ENCODE measurements at regions not wholly inside any gene's neighbourhood (a gene's known extent, or its start where the extent isn't known, plus 50 kb on each side); places are given as distances from the start of the nearest gene placed in this dataset.

- Histone ChIP-seq H3K9me3 (ENCODE audit: control insufficient read depth in 5 of 5, low read length in 5 of 5) (no peaks in the 10 kb centered on the region), H3K4me3 (ENCODE audit: low read depth in 1 of 5, low read length in 5 of 5) (no peak overlapping the region), H3K27me3 (ENCODE audit: control insufficient read depth in 5 of 5, insufficient read depth in 4 of 5, low read length in 5 of 5) (peaks cover 67 to 81% (median 70%) of the 10 kb centered on the region in 5 donors), H3K9ac (ENCODE audit: low read length in 5 of 5) (no peak overlapping the region), H3K36me3 (ENCODE audit: control insufficient read depth in 5 of 5, insufficient read depth in 5 of 5, low read length in 5 of 5) (no peaks in the 10 kb centered on the region), H3K27ac (ENCODE audit: low read depth, low read length) (no peak overlapping the region), H3K4me1 (ENCODE audit: control insufficient read depth in 5 of 5, insufficient read depth in 5 of 5, low read length in 5 of 5) (peaks cover 0 to 10% (median 7%) of the 10 kb centered on the region in 5 donors)
Observed at GRCh38 chr5:176739461-176740051, 70.8 kb upstream of the UNC5A start.

DNA sequence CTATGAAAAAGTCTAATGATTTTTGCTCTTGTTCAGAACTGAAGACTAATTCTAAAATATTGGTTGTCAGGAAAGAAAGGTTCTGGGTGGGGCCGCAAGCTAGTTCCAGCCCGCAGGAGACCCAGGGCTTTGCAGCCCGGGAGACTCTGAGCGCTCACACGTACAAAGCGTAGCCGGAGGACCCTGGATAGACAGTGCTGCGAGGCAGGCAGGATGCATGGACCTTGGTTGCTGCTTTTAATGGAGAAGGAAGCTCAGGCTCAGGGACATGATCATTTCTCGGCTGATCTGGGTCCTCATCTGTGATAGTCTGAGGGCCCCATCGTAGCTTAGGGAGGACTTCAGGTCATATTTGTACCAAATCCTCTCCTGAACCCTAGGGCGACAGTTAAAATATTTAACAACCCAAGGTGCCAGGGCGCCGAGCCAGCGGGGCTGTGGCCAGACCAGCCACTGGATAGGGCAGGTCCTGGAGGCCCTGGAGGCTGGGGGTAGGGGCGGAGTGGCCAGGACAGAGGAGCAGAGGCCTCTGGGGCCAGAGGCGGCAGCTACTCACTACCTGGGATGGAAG lies 70.1 kb upstream of the UNC5A start:
- peaks cover 0 to 10% (median 7%) of the 10 kb centered on the region in 5 donors for H3K4me1 ChIP-seq (ENCODE audit: control insufficient read depth in 5 of 5, insufficient read depth in 5 of 5, low read length in 5 of 5)
- H3K27me3 ChIP-seq (ENCODE audit: control insufficient read depth in 5 of 5, insufficient read depth in 4 of 5, low read length in 5 of 5): peaks cover 70 to 83% (median 72%) of the 10 kb centered on the region in 5 donors
- H3K36me3 ChIP-seq (ENCODE audit: control insufficient read depth in 5 of 5, insufficient read depth in 5 of 5, low read length in 5 of 5): no peaks in the 10 kb centered on the region
- H3K9ac ChIP-seq (ENCODE audit: low read length in 5 of 5): no peak overlapping the region
- no peaks in the 10 kb centered on the region for H3K9me3 ChIP-seq (ENCODE audit: control insufficient read depth in 5 of 5, low read length in 5 of 5)
- no peak overlapping the region for H3K27ac ChIP-seq (ENCODE audit: low read depth, low read length)
- no peak overlapping the region for H3K4me3 ChIP-seq (ENCODE audit: low read depth in 1 of 5, low read length in 5 of 5)

DNA sequence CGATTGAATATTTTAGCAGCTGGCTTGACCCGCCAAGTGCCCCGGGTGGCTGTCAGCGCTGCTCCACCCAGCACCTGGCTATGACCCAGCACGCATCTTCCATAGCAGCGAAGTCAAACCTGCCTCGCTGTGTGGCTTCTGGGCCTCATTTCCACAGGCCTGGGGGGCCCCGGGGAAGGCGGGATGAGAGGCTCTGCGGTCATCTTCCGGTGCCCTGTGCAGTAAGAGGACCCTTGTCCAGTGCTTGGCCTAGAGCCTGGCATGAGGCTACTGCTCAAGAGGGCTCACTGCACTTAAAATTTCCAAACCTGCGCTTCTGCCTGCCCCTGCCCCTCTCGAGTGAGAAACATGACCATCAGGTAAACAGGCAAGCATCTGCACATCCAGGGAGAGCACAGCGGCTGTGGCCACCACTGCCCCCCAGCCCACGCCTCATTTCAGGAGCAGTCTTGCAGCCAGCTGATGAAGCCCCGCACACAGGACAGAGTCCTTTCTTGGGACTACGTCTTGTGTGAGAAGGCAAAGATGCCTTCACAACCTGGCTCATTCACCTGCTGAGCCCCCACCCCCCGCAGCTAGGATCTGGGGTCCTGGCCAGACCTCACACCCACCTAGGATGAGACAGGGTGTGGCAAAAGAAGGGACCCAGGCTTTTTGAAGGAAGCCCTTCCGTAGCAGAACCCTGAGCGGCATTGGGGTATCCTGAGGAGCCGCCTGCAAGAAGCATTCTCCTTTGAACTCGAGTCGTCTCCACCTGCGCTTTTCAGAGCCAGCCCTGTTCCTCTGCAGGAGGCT lies 69.5 kb upstream of the UNC5A start:
- Histone ChIP-seq H3K9ac (ENCODE audit: low read length in 5 of 5) (no peak overlapping the region), H3K4me1 (ENCODE audit: control insufficient read depth in 5 of 5, insufficient read depth in 5 of 5, low read length in 5 of 5) (peaks cover 0 to 13% (median 7%) of the 10 kb centered on the region in 5 donors), H3K4me3 (ENCODE audit: low read depth in 1 of 5, low read length in 5 of 5) (no peak overlapping the region), H3K9me3 (ENCODE audit: control insufficient read depth in 5 of 5, low read length in 5 of 5) (no peaks in the 10 kb centered on the region), H3K27ac (ENCODE audit: low read depth, low read length) (no peak overlapping the region), H3K27me3 (ENCODE audit: control insufficient read depth in 5 of 5, insufficient read depth in 4 of 5, low read length in 5 of 5) (peaks cover 73 to 80% (median 74%) of the 10 kb centered on the region in 5 donors), H3K36me3 (ENCODE audit: control insufficient read depth in 5 of 5, insufficient read depth in 5 of 5, low read length in 5 of 5) (no peaks in the 10 kb centered on the region)

- no peak overlapping the region for H3K27ac ChIP-seq (ENCODE audit: low read depth, low read length)
- H3K36me3 ChIP-seq (ENCODE audit: control insufficient read depth in 5 of 5, insufficient read depth in 5 of 5, low read length in 5 of 5): no peaks in the 10 kb centered on the region
- H3K4me1 ChIP-seq (ENCODE audit: control insufficient read depth in 5 of 5, insufficient read depth in 5 of 5, low read length in 5 of 5): peaks cover 0 to 19% (median 7%) of the 10 kb centered on the region in 5 donors
- no peaks in the 10 kb centered on the region for H3K9me3 ChIP-seq (ENCODE audit: control insufficient read depth in 5 of 5, low read length in 5 of 5)
- peaks cover 69 to 79% (median 78%) of the 10 kb centered on the region in 5 donors for H3K27me3 ChIP-seq (ENCODE audit: control insufficient read depth in 5 of 5, insufficient read depth in 4 of 5, low read length in 5 of 5)
- H3K9ac ChIP-seq (ENCODE audit: low read length in 5 of 5): no peak overlapping the region
- no peak overlapping the region for H3K4me3 ChIP-seq (ENCODE audit: low read depth in 1 of 5, low read length in 5 of 5)
Observed at GRCh38 chr5:176741561-176742211, 68.7 kb upstream of the UNC5A start.

- Histone ChIP-seq H3K36me3 (ENCODE audit: control insufficient read depth in 5 of 5, insufficient read depth in 5 of 5, low read length in 5 of 5) (no peaks in the 10 kb centered on the region), H3K27ac (ENCODE audit: low read depth, low read length) (no peak overlapping the region), H3K9ac (ENCODE audit: low read length in 5 of 5) (no peak overlapping the region), H3K9me3 (ENCODE audit: control insufficient read depth in 5 of 5, low read length in 5 of 5) (no peaks in the 10 kb centered on the region), H3K4me3 (ENCODE audit: low read depth in 1 of 5, low read length in 5 of 5) (no peak overlapping the region), H3K4me1 (ENCODE audit: control insufficient read depth in 5 of 5, insufficient read depth in 5 of 5, low read length in 5 of 5) (peaks cover 0 to 19% (median 7%) of the 10 kb centered on the region in 5 donors), H3K27me3 (ENCODE audit: control insufficient read depth in 5 of 5, insufficient read depth in 4 of 5, low read length in 5 of 5) (peaks cover 66 to 80% (median 74%) of the 10 kb centered on the region in 5 donors)
Observed at GRCh38 chr5:176742246-176743105, 67.9 kb upstream of the UNC5A start.

GRCh38 chr5:176743136-176743861 lies 67.1 kb upstream of the UNC5A start:
- no peaks in the 10 kb centered on the region for H3K9me3 ChIP-seq (ENCODE audit: control insufficient read depth in 5 of 5, low read length in 5 of 5)
- H3K4me1 ChIP-seq (ENCODE audit: control insufficient read depth in 5 of 5, insufficient read depth in 5 of 5, low read length in 5 of 5): peaks cover 0 to 19% (median 7%) of the 10 kb centered on the region in 5 donors
- no peaks in the 10 kb centered on the region for H3K36me3 ChIP-seq (ENCODE audit: control insufficient read depth in 5 of 5, insufficient read depth in 5 of 5, low read length in 5 of 5)
- H3K4me3 ChIP-seq (ENCODE audit: low read depth in 1 of 5, low read length in 5 of 5): no peak overlapping the region
- peaks cover 67 to 84% (median 76%) of the 10 kb centered on the region in 5 donors for H3K27me3 ChIP-seq (ENCODE audit: control insufficient read depth in 5 of 5, insufficient read depth in 4 of 5, low read length in 5 of 5)
- no peak overlapping the region for H3K9ac ChIP-seq (ENCODE audit: low read length in 5 of 5)
- H3K27ac ChIP-seq (ENCODE audit: low read depth, low read length): no peak overlapping the region

DNA sequence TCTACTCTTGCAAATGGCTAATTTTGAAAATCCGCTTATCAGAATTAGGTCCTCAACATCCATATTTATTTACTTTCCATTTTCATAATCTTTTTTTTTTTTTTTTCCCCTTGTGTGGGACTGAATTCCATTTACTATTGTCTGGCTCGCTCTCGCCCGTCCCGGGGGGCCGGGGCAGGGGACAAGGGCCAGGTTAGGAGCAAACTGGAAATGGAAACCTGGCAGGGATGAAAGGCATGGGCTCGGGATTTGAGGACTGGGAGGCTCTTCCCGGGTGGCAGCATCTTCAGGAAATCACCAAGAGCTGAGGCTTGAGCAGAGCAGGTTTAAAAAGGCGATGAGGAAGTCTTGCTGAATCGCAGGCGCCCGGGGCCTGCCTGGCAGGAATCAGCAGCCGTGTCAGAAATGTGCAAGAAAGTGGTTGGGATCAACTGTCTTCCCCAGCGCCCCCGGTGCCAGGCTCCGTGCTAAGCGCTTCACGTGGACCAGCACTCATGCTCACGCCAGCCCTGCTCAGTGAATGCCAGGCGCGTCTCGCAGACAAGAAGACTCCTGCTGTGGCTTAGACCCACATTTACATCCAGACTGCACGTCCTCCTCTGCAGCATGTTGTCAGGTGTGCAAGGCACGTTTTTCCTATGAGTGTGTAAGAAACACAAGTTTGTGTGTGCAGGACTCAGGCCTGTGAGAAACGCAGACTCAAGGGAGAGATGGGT lies 66.3 kb upstream of the UNC5A start:
- Histone ChIP-seq H3K9ac (ENCODE audit: low read length in 5 of 5) (no peak overlapping the region), H3K27me3 (ENCODE audit: control insufficient read depth in 5 of 5, insufficient read depth in 4 of 5, low read length in 5 of 5) (peaks cover 65 to 84% (median 73%) of the 10 kb centered on the region in 5 donors), H3K4me1 (ENCODE audit: control insufficient read depth in 5 of 5, insufficient read depth in 5 of 5, low read length in 5 of 5) (peaks cover 0 to 19% (median 7%) of the 10 kb centered on the region in 5 donors), H3K36me3 (ENCODE audit: control insufficient read depth in 5 of 5, insufficient read depth in 5 of 5, low read length in 5 of 5) (no peaks in the 10 kb centered on the region), H3K9me3 (ENCODE audit: control insufficient read depth in 5 of 5, low read length in 5 of 5) (no peaks in the 10 kb centered on the region), H3K4me3 (ENCODE audit: low read depth in 1 of 5, low read length in 5 of 5) (no peak overlapping the region), H3K27ac (ENCODE audit: low read depth, low read length) (no peak overlapping the region)

DNA sequence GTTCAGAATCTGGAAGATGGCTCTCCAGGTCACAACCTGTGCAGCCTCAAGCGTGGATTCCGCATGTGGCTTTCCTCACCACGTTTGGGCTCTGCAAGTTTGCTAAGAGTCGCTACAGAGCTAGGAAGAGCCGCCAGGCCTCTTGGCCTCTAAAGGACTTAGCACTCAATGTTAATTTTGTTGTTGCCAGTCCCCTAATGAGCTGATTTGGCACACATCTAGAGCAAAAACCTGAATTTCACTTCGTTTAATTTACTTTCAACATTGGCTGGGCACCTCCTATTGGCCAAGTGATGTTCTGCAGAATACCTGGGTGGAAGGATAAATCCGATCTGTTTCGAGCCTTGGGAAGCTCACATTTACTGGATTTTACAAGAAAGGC lies 65.8 kb upstream of the UNC5A start:
- no peak overlapping the region for H3K27ac ChIP-seq (ENCODE audit: low read depth, low read length)
- no peak overlapping the region for H3K9ac ChIP-seq (ENCODE audit: low read length in 5 of 5)
- peaks cover 0 to 19% (median 7%) of the 10 kb centered on the region in 5 donors for H3K4me1 ChIP-seq (ENCODE audit: control insufficient read depth in 5 of 5, insufficient read depth in 5 of 5, low read length in 5 of 5)
- peaks cover 66 to 85% (median 75%) of the 10 kb centered on the region in 5 donors for H3K27me3 ChIP-seq (ENCODE audit: control insufficient read depth in 5 of 5, insufficient read depth in 4 of 5, low read length in 5 of 5)
- H3K9me3 ChIP-seq (ENCODE audit: control insufficient read depth in 5 of 5, low read length in 5 of 5): no peaks in the 10 kb centered on the region
- no peak overlapping the region for H3K4me3 ChIP-seq (ENCODE audit: low read depth in 1 of 5, low read length in 5 of 5)
- no peaks in the 10 kb centered on the region for H3K36me3 ChIP-seq (ENCODE audit: control insufficient read depth in 5 of 5, insufficient read depth in 5 of 5, low read length in 5 of 5)

Measured in subcutaneous abdominal adipose tissue (tissue), 5 donors.